Stimulated activated CD4-positive, alpha-beta T cell treated with anti-CD3 and anti-CD28 coated beads, TNF-alpha, amount 100 ng/mL, for 1 hour (primary cell): ENCODE measurements at regions not wholly inside any gene's neighbourhood (a gene's known extent, or its start where the extent isn't known, plus 50 kb on each side); places are given as distances from the start of the nearest gene placed in this dataset.

Source experiments
- DNase-seq, 3 donors: peaks; one replicate each; pipeline ENCODE4 v3.0.0-alpha.2; 2020; ENCODE audit warnings: low read depth in 3 of 3, low spot score in 1 of 3

GRCh38 chr16:85398688-85399582 lies 214.2 kb upstream of the GSE1 start:
- no peak for DNase-seq

- DNase-seq = no peak
These were observed 213.4 kb upstream of the GSE1 start for GRCh38 chr16:85399583-85400284.

GRCh38 chr16:85400305-85401205 lies 212.6 kb upstream of the GSE1 start:
- no peak for DNase-seq

- DNase-seq = no peak
These were observed 211.7 kb upstream of the GSE1 start for GRCh38 chr16:85401370-85401916.

GRCh38 chr16:85401917-85402766 lies 211.0 kb upstream of the GSE1 start:
- DNase-seq = no peak

GRCh38 chr16:85402910-85403692 lies 210.0 kb upstream of the GSE1 start:
- no peak for DNase-seq

- DNase-seq = no peak
These were observed 209.4 kb upstream of the GSE1 start for GRCh38 chr16:85403693-85404092.

- no peak for DNase-seq
These were observed 200.1 kb upstream of the GSE1 start for GRCh38 chr16:85412911-85413520.

- DNase-seq = no peak
These were observed 199.1 kb upstream of the GSE1 start for GRCh38 chr16:85413691-85414663.

- no peak for DNase-seq
These were observed 197.7 kb upstream of the GSE1 start for GRCh38 chr16:85415196-85416090.

GRCh38 chr16:85416228-85417109 lies 196.7 kb upstream of the GSE1 start:
- DNase-seq = peak in 2 of 3 donors; percentile 35 to 56

- no peak for DNase-seq
These were observed 195.8 kb upstream of the GSE1 start for GRCh38 chr16:85417156-85417860.

- DNase-seq = no peak
These were observed 194.1 kb upstream of the GSE1 start for GRCh38 chr16:85418978-85419491.

GRCh38 chr16:85419503-85420408 lies 193.4 kb upstream of the GSE1 start:
- DNase-seq = no peak
